Gastrocnemius medialis (tissue), 4 donors: ENCODE measurements at regions not wholly inside any gene's neighbourhood (a gene's known extent, or its start where the extent isn't known, plus 50 kb on each side); places are given as distances from the start of the nearest gene placed in this dataset.

Experiments used
- POLR2A ChIP-seq, 2 donors: fragments of 450-650 bp; IDR thresholded peaks; one replicate each; pipeline ENCODE4 v1.6.1; 2017; ENCODE audit warnings: antibody characterized with exemption in 2 of 2, mild to moderate bottlenecking in 2 of 2, moderate library complexity in 2 of 2
- TF ChIP-seq, protein P1 (sequence below), 5 experiments: fragments of 450-650 bp in 3 of 5; fragments of 200-600 bp in 2 of 5; sonication (generic) in 2 of 5; IDR thresholded peaks in 4 of 5; conservative IDR thresholded peaks in 1 of 5; 1 replicate in 4 of 5; 2 replicates in 1 of 5; pipeline ENCODE4 v1.5.1; 2016 to 2019; ENCODE audit warnings: antibody characterized with exemption in 5 of 5, mild to moderate bottlenecking in 3 of 5, moderate library complexity in 3 of 5

DNA sequence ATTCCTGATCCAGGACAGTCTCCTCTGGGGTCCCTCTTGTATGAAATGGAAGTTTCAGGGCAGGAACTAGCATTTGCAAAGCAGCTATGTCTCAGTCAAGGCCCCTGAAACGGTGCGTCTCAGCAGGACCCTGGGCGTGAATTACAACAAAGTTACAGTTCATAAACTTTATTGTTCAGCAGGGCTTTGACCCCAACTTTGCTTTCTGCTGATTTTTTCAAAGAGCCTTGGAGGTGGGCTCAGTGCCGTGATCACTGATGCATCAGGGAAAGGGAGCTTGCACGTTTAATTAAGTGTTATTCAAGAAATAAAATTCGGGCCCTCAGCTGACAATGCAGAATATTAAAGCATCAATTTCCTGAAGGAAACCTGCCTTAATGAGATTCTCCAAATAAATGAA is 260.1 kb upstream of the C16orf82 start:
- TF ChIP-seq POLR2A (IDR thresholded peaks at IDR 0.05) = no peak
- TF ChIP-seq, protein P1, sequence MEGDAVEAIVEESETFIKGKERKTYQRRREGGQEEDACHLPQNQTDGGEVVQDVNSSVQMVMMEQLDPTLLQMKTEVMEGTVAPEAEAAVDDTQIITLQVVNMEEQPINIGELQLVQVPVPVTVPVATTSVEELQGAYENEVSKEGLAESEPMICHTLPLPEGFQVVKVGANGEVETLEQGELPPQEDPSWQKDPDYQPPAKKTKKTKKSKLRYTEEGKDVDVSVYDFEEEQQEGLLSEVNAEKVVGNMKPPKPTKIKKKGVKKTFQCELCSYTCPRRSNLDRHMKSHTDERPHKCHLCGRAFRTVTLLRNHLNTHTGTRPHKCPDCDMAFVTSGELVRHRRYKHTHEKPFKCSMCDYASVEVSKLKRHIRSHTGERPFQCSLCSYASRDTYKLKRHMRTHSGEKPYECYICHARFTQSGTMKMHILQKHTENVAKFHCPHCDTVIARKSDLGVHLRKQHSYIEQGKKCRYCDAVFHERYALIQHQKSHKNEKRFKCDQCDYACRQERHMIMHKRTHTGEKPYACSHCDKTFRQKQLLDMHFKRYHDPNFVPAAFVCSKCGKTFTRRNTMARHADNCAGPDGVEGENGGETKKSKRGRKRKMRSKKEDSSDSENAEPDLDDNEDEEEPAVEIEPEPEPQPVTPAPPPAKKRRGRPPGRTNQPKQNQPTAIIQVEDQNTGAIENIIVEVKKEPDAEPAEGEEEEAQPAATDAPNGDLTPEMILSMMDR (IDR thresholded peaks at IDR 0.05 in 4 of 5, conservative IDR thresholded peaks at IDR 0.05 in 1 of 5) = no peak
